ENCODE measurements at regions not wholly inside any gene's neighbourhood (a gene's known extent, or its start where the extent isn't known, plus 50 kb on each side); places are given as distances from the start of the nearest gene placed in this dataset.

DNA sequence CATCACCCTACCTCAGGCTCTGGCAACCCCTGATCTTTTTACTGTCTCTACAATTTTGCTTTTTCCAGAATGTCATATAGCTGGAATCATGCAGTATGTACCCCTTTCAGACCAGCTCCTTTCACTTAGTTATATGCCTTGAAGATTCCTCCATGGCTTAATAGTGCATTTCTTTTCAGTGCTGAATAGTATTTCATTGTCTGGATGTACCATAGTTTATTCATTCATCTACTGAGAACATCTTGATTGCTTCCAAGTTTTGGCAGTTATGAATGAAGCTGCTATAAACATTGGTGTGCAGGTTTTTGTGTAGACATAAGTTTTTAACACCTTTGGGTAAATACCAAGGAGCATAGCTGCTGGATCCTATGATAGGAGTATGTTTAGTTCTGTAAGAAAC, 50.8 kb upstream of the ANP32A start:
- no peak overlapping the region for H3K4me3 ChIP-seq (ENCODE audit: low read length)
- DNase-seq (ENCODE audit: low read depth) = no peak
- TF ChIP-seq, protein P1, sequence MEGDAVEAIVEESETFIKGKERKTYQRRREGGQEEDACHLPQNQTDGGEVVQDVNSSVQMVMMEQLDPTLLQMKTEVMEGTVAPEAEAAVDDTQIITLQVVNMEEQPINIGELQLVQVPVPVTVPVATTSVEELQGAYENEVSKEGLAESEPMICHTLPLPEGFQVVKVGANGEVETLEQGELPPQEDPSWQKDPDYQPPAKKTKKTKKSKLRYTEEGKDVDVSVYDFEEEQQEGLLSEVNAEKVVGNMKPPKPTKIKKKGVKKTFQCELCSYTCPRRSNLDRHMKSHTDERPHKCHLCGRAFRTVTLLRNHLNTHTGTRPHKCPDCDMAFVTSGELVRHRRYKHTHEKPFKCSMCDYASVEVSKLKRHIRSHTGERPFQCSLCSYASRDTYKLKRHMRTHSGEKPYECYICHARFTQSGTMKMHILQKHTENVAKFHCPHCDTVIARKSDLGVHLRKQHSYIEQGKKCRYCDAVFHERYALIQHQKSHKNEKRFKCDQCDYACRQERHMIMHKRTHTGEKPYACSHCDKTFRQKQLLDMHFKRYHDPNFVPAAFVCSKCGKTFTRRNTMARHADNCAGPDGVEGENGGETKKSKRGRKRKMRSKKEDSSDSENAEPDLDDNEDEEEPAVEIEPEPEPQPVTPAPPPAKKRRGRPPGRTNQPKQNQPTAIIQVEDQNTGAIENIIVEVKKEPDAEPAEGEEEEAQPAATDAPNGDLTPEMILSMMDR (conservative IDR thresholded peaks at IDR 0.05; ENCODE audit: low read depth, low read length) = no peak

DNA sequence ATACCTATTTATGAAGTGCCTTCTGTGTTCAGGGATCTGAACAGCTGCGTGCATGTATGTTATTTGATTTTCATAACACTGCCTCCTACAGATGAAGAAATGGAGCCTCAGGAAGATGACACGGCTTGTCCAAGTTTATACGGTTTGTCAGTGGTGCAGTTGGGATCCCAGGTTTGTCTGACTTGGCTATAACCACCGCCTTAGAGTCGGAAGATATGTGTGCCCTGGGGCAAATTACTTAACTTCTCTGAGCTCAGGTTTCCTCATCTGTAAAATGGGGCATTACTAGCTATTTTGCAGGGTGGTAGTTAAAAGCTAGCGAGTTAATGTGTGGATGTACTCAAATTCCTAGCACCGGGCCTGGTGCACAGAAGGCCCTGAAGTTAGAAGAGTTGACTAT, 54.1 kb upstream of the ANP32A start:
- no peak overlapping the region for H3K4me3 ChIP-seq (ENCODE audit: low read length)
- TF ChIP-seq, protein P1 (conservative IDR thresholded peaks at IDR 0.05; ENCODE audit: low read depth, low read length) = no peak
- DNase-seq (ENCODE audit: low read depth) = no peak

DNA sequence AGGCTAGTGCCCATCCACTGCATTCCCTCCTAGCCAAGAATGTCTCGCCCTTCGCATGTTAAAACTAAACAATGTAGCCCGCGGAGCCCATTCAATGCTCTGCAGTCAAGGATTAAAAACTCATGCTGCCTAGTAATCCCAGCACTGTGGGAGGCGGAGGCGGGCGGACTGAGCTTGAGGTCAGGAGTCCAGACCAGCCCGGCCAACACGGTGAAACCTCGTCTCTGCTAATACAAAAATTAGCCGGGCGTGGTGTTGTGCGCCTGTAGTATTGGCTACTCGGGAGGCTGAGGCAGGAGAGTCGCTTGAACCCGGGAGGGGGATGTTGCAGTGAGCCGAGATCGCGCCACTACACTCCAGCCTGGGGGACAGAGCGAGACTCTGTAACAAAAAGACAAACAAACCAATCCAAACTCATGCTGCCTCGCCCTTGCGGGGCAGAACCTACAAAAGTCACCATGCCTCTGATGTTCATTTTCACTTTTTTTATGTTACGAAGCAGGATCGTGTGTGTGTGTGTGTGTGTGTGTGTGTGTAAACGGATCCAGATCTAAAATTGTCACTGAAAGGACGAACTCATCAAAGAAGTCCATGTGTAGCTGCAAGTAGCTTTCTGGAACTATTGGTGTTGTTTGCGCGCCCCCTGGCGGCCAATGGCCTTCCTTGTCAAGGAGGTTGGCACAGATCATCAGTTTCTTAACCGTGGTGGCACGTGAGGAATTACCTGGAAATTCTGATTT, 54.8 kb upstream of the SPESP1 start:
- H3K4me3 ChIP-seq (ENCODE audit: low read length) = peak overlapping the region; percentile 45
- TF ChIP-seq, protein P1 (conservative IDR thresholded peaks at IDR 0.05; ENCODE audit: low read depth, low read length) = peak; percentile 87
- DNase-seq (ENCODE audit: low read depth) = peak; percentile 60

DNA sequence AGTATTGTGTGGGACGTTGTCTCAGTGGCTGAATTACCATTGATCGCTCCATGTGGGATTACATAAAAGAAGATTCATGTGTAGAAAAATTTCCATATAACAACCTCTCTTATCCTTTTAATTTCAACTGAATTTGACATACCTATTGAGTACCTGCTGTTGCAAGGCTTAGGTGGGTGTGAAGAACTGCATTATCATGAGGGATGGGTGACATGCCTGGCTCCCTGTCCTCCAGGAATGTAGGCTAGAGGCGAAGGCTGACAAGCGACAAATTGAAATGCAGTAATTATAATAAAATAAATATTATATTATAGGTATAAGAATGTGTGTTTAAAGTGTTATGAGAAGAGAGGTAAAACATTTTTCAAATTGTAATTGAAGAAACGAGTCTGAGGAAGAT, 52.7 kb upstream of the SPESP1 start:
- no peak for DNase-seq (ENCODE audit: low read depth)
- no peak overlapping the region for H3K4me3 ChIP-seq (ENCODE audit: low read length)
- TF ChIP-seq, protein P1 (conservative IDR thresholded peaks at IDR 0.05; ENCODE audit: low read depth, low read length) = no peak

DNA sequence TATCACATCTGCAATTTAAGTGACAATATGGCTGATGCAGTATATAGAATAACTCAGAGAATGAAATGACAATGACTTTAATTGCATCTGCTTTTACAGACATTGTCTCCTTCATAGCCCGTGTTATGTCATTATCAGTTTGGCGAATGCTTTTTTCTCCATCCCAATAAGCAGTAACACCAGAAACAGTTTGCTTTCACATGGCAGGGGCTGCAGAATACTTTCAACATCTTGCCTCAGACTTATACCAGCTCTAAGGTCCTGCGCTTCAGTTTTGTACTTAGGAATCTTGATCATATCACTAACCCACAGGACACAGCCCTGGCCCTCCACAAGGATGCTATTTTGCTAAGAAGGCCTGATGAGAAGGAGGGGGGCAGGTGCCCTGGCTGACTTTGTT, 49.9 kb upstream of the SPESP1 start:
- DNase-seq (ENCODE audit: low read depth) = no peak
- TF ChIP-seq, protein P1 (conservative IDR thresholded peaks at IDR 0.05; ENCODE audit: low read depth, low read length) = no peak
- no peak overlapping the region for H3K4me3 ChIP-seq (ENCODE audit: low read length)
